Neuron (in vitro differentiated cells): ENCODE measurements at regions not wholly inside any gene's neighbourhood (a gene's known extent, or its start where the extent isn't known, plus 50 kb on each side); places are given as distances from the start of the nearest gene placed in this dataset.

ENCODE experiments used
- H2AFZ ChIP-seq: one replicate; pipeline ENCODE4 v1.6.1; 2013; ENCODE audit warnings: low read depth, mild to moderate bottlenecking, inconsistent platforms, low read length, moderate library complexity
- H3K27me3 ChIP-seq: one replicate; pipeline ENCODE4 v1.6.1; 2013; ENCODE audit warnings: low read length; ENCODE audit not compliant: insufficient read depth
- H3K36me3 ChIP-seq: one replicate; pipeline ENCODE4 v1.6.1; 2013; ENCODE audit warnings: low read length; ENCODE audit not compliant: insufficient read depth
- H3K4me1 ChIP-seq: one replicate; pipeline ENCODE4 v1.6.1; 2013; ENCODE audit warnings: low read length; ENCODE audit not compliant: insufficient read depth
- H3K4me3 ChIP-seq: 2 replicates; pipeline ENCODE4 v1.5.1; 2013; ENCODE audit warnings: mild to moderate bottlenecking, low read length, moderate library complexity
- H3K9me3 ChIP-seq: one replicate; pipeline ENCODE4 v1.6.1; 2013; ENCODE audit warnings: low read length

- no peak overlapping the region for H2AFZ ChIP-seq
- no peaks in the 10 kb centered on the region for H3K9me3 ChIP-seq
- H3K4me1 ChIP-seq: no peaks in the 10 kb centered on the region
- no peaks in the 10 kb centered on the region for H3K36me3 ChIP-seq
- no peaks in the 10 kb centered on the region for H3K27me3 ChIP-seq
- no peak overlapping the region for H3K4me3 ChIP-seq
These were observed 270.1 kb downstream of the ETAA1 start for GRCh38 chr2:67667054-67667908.

- H3K4me1 ChIP-seq: no peaks in the 10 kb centered on the region
- H2AFZ ChIP-seq: no peak overlapping the region
- no peaks in the 10 kb centered on the region for H3K9me3 ChIP-seq
- H3K4me3 ChIP-seq: no peak overlapping the region
- H3K36me3 ChIP-seq: no peaks in the 10 kb centered on the region
- no peaks in the 10 kb centered on the region for H3K27me3 ChIP-seq
These were observed 271.4 kb downstream of the ETAA1 start for GRCh38 chr2:67668538-67668937.

GRCh38 chr2:67669168-67669567 lies 272.0 kb downstream of the ETAA1 start:
- no peaks in the 10 kb centered on the region for H3K4me1 ChIP-seq
- H3K27me3 ChIP-seq: no peaks in the 10 kb centered on the region
- no peaks in the 10 kb centered on the region for H3K36me3 ChIP-seq
- H3K9me3 ChIP-seq: no peaks in the 10 kb centered on the region
- H3K4me3 ChIP-seq: no peak overlapping the region
- H2AFZ ChIP-seq: no peak overlapping the region

GRCh38 chr2:67669766-67670165 lies 272.6 kb downstream of the ETAA1 start:
- Histone ChIP-seq H2AFZ (no peak overlapping the region), H3K36me3 (no peaks in the 10 kb centered on the region), H3K9me3 (no peaks in the 10 kb centered on the region), H3K4me1 (no peaks in the 10 kb centered on the region), H3K27me3 (no peaks in the 10 kb centered on the region), H3K4me3 (no peak overlapping the region)

GRCh38 chr2:67670747-67671183 lies 273.6 kb downstream of the ETAA1 start:
- Histone ChIP-seq H3K4me3 (no peak overlapping the region), H3K36me3 (no peaks in the 10 kb centered on the region), H3K9me3 (no peaks in the 10 kb centered on the region), H2AFZ (no peak overlapping the region), H3K4me1 (no peaks in the 10 kb centered on the region), H3K27me3 (no peaks in the 10 kb centered on the region)

GRCh38 chr2:67671464-67672450 lies 274.6 kb downstream of the ETAA1 start:
- Histone ChIP-seq H3K4me1 (no peaks in the 10 kb centered on the region), H3K27me3 (no peaks in the 10 kb centered on the region), H3K9me3 (no peaks in the 10 kb centered on the region), H3K4me3 (no peak overlapping the region), H2AFZ (no peak overlapping the region), H3K36me3 (no peaks in the 10 kb centered on the region)

- Histone ChIP-seq H2AFZ (no peak overlapping the region), H3K4me3 (no peak overlapping the region), H3K9me3 (no peaks in the 10 kb centered on the region), H3K4me1 (no peaks in the 10 kb centered on the region), H3K36me3 (no peaks in the 10 kb centered on the region), H3K27me3 (no peaks in the 10 kb centered on the region)
These were observed 277.5 kb downstream of the ETAA1 start for GRCh38 chr2:67674668-67675067.

GRCh38 chr2:67684991-67685390 lies 287.9 kb downstream of the ETAA1 start:
- Histone ChIP-seq H3K9me3 (no peaks in the 10 kb centered on the region), H2AFZ (no peak overlapping the region), H3K4me3 (no peak overlapping the region), H3K4me1 (no peaks in the 10 kb centered on the region), H3K27me3 (no peaks in the 10 kb centered on the region), H3K36me3 (no peaks in the 10 kb centered on the region)

GRCh38 chr2:67686254-67686653 lies 289.1 kb downstream of the ETAA1 start:
- no peaks in the 10 kb centered on the region for H3K4me1 ChIP-seq
- H3K27me3 ChIP-seq: no peaks in the 10 kb centered on the region
- no peaks in the 10 kb centered on the region for H3K36me3 ChIP-seq
- no peak overlapping the region for H2AFZ ChIP-seq
- no peak overlapping the region for H3K4me3 ChIP-seq
- H3K9me3 ChIP-seq: no peaks in the 10 kb centered on the region

GRCh38 chr2:67689186-67689585 lies 292.1 kb downstream of the ETAA1 start:
- Histone ChIP-seq H3K9me3 (no peaks in the 10 kb centered on the region), H3K4me1 (no peaks in the 10 kb centered on the region), H3K4me3 (no peak overlapping the region), H2AFZ (no peak overlapping the region), H3K27me3 (no peaks in the 10 kb centered on the region), H3K36me3 (no peaks in the 10 kb centered on the region)

- H3K4me1 ChIP-seq: no peaks in the 10 kb centered on the region
- H3K36me3 ChIP-seq: no peaks in the 10 kb centered on the region
- H3K9me3 ChIP-seq: no peaks in the 10 kb centered on the region
- no peaks in the 10 kb centered on the region for H3K27me3 ChIP-seq
- H2AFZ ChIP-seq: no peak overlapping the region
- no peak overlapping the region for H3K4me3 ChIP-seq
These were observed 292.5 kb downstream of the ETAA1 start for GRCh38 chr2:67689651-67690050.

- Histone ChIP-seq H3K27me3 (no peaks in the 10 kb centered on the region), H3K9me3 (no peaks in the 10 kb centered on the region), H3K4me3 (no peak overlapping the region), H3K4me1 (no peaks in the 10 kb centered on the region), H3K36me3 (no peaks in the 10 kb centered on the region), H2AFZ (no peak overlapping the region)
These were observed 297.3 kb downstream of the ETAA1 start for GRCh38 chr2:67694445-67694844.

GRCh38 chr2:67701011-67701410 lies 303.9 kb downstream of the ETAA1 start:
- Histone ChIP-seq H3K9me3 (no peaks in the 10 kb centered on the region), H3K4me3 (no peak overlapping the region), H3K27me3 (no peaks in the 10 kb centered on the region), H3K36me3 (no peaks in the 10 kb centered on the region), H2AFZ (no peak overlapping the region), H3K4me1 (no peaks in the 10 kb centered on the region)
